SJSA1 (cell line): ENCODE measurements at regions not wholly inside any gene's neighbourhood (a gene's known extent, or its start where the extent isn't known, plus 50 kb on each side); places are given as distances from the start of the nearest gene placed in this dataset.

Experiments
- DNase-seq, 2 experiments: peaks; one replicate each; pipeline ENCODE4 v3.0.0-alpha.2; 2015 to 2020; ENCODE audit warnings: low spot score in 2 of 2, low read depth in 1 of 2
- H3K27ac ChIP-seq: fragments of 250-450 bp; sonication (Bioruptor Pico); 2 replicates; pipeline ENCODE4 v1.5.1; 2020; ENCODE audit warnings: mild to moderate bottlenecking, moderate library complexity
- H3K27me3 ChIP-seq: fragments of 250-450 bp; sonication (Bioruptor Pico); replicated peaks from 2 replicates; pipeline ENCODE4 v1.5.1; 2020; ENCODE audit warnings: mild to moderate bottlenecking, moderate library complexity
- H3K36me3 ChIP-seq: fragments of 250-450 bp; sonication (Bioruptor Pico); 2 replicates; pipeline ENCODE4 v1.5.1; 2020; ENCODE audit warnings: mild to moderate bottlenecking
- H3K4me1 ChIP-seq: fragments of 250-450 bp; sonication (Bioruptor Pico); replicated peaks from 2 replicates; pipeline ENCODE4 v1.6.1; 2021; ENCODE audit warnings: mild to moderate bottlenecking
- H3K4me3 ChIP-seq: fragments of 250-450 bp; sonication (Bioruptor Pico); 2 replicates; pipeline ENCODE4 v1.5.1; 2020; ENCODE audit warnings: mild to moderate bottlenecking
- H3K9me3 ChIP-seq: fragments of 250-450 bp; sonication (Bioruptor Pico); replicated peaks from 2 replicates; pipeline ENCODE4 v1.5.1; 2020; ENCODE audit warnings: mild to moderate bottlenecking

GRCh38 chr2:104289651-104290565, 564.0 kb upstream of the POU3F3 start:
- H3K9me3 ChIP-seq, result no peaks in the 10 kb centered on the region
- no peak overlapping the region for H3K4me3 ChIP-seq
- no peaks in the 10 kb centered on the region for H3K4me1 ChIP-seq
- H3K27me3 ChIP-seq, result no peaks in the 10 kb centered on the region
- DNase-seq, result no peak
- H3K27ac ChIP-seq, result no peak overlapping the region
- H3K36me3 ChIP-seq, result no peaks in the 10 kb centered on the region

- H3K4me3 ChIP-seq, result no peak overlapping the region
- no peak for DNase-seq
- H3K27ac ChIP-seq, result no peak overlapping the region
- H3K36me3 ChIP-seq, result no peaks in the 10 kb centered on the region
- no peaks in the 10 kb centered on the region for H3K4me1 ChIP-seq
- no peaks in the 10 kb centered on the region for H3K27me3 ChIP-seq
- H3K9me3 ChIP-seq, result no peaks in the 10 kb centered on the region
Measured at GRCh38 chr2:104290566-104290891, 563.4 kb upstream of the POU3F3 start.

- no peaks in the 10 kb centered on the region for H3K36me3 ChIP-seq
- H3K4me1 ChIP-seq, result no peaks in the 10 kb centered on the region
- no peaks in the 10 kb centered on the region for H3K27me3 ChIP-seq
- no peaks in the 10 kb centered on the region; the same call in 1 of the 2 replicates for H3K9me3 ChIP-seq
- H3K4me3 ChIP-seq, result no peak overlapping the region
- no peak overlapping the region for H3K27ac ChIP-seq
- DNase-seq, result no peak
Measured at GRCh38 chr2:104312684-104313083, 541.2 kb upstream of the POU3F3 start.

GRCh38 chr2:104318001-104318665, 535.8 kb upstream of the POU3F3 start:
- H3K9me3 ChIP-seq, result no peaks in the 10 kb centered on the region
- no peaks in the 10 kb centered on the region for H3K27me3 ChIP-seq
- DNase-seq, result no peak
- H3K36me3 ChIP-seq, result no peaks in the 10 kb centered on the region
- no peak overlapping the region for H3K4me3 ChIP-seq
- no peak overlapping the region for H3K27ac ChIP-seq
- no peaks in the 10 kb centered on the region for H3K4me1 ChIP-seq

- no peak for DNase-seq
- H3K4me3 ChIP-seq, result no peak overlapping the region
- H3K36me3 ChIP-seq, result no peaks in the 10 kb centered on the region
- no peak overlapping the region for H3K27ac ChIP-seq
- H3K27me3 ChIP-seq, result no peaks in the 10 kb centered on the region
- no peaks in the 10 kb centered on the region for H3K9me3 ChIP-seq
- no peaks in the 10 kb centered on the region for H3K4me1 ChIP-seq
Measured at GRCh38 chr2:104321116-104321795, 532.7 kb upstream of the POU3F3 start.

GRCh38 chr2:104321796-104322349, 532.0 kb upstream of the POU3F3 start:
- H3K4me1 ChIP-seq, result no peaks in the 10 kb centered on the region
- no peaks in the 10 kb centered on the region for H3K9me3 ChIP-seq
- H3K4me3 ChIP-seq, result no peak overlapping the region
- no peak overlapping the region for H3K27ac ChIP-seq
- no peak for DNase-seq
- H3K36me3 ChIP-seq, result no peaks in the 10 kb centered on the region
- no peaks in the 10 kb centered on the region for H3K27me3 ChIP-seq

- H3K36me3 ChIP-seq, result no peaks in the 10 kb centered on the region
- 0 out of 2 replicates have a peak, but pooled peaks cover 6% of the 10 kb centered on the region for H3K9me3 ChIP-seq
- H3K4me1 ChIP-seq, result no peaks in the 10 kb centered on the region
- H3K4me3 ChIP-seq, result no peak overlapping the region
- no peak for DNase-seq
- no peaks in the 10 kb centered on the region for H3K27me3 ChIP-seq
- no peak overlapping the region for H3K27ac ChIP-seq
Measured at GRCh38 chr2:104332731-104333130, 521.2 kb upstream of the POU3F3 start.

GRCh38 chr2:104337869-104338268, 516.0 kb upstream of the POU3F3 start:
- no peaks in the 10 kb centered on the region for H3K27me3 ChIP-seq
- DNase-seq, result no peak
- H3K4me3 ChIP-seq, result no peak overlapping the region
- H3K4me1 ChIP-seq, result no peaks in the 10 kb centered on the region
- 0 out of 2 replicates have a peak, but pooled peaks cover 4% of the 10 kb centered on the region for H3K9me3 ChIP-seq
- no peak overlapping the region for H3K27ac ChIP-seq
- no peaks in the 10 kb centered on the region for H3K36me3 ChIP-seq

- H3K27ac ChIP-seq, result no peak overlapping the region
- H3K27me3 ChIP-seq, result no peaks in the 10 kb centered on the region
- no peak overlapping the region for H3K4me3 ChIP-seq
- H3K36me3 ChIP-seq, result no peaks in the 10 kb centered on the region
- 0 out of 2 replicates have a peak, but pooled peaks cover 4% of the 10 kb centered on the region for H3K9me3 ChIP-seq
- H3K4me1 ChIP-seq, result no peaks in the 10 kb centered on the region
- no peak for DNase-seq
Measured at GRCh38 chr2:104340162-104340561, 513.8 kb upstream of the POU3F3 start.

GRCh38 chr2:104340879-104341828, 512.8 kb upstream of the POU3F3 start:
- Histone ChIP-seq H3K36me3 (no peaks in the 10 kb centered on the region), H3K4me1 (no peaks in the 10 kb centered on the region), H3K27me3 (no peaks in the 10 kb centered on the region), H3K9me3 (0 out of 2 replicates have a peak, but pooled peaks cover 4% of the 10 kb centered on the region), H3K4me3 (no peak overlapping the region), H3K27ac (no peak overlapping the region)
- DNase-seq, result no peak

GRCh38 chr2:104344306-104344705, 509.6 kb upstream of the POU3F3 start:
- no peaks in the 10 kb centered on the region for H3K27me3 ChIP-seq
- no peaks in the 10 kb centered on the region for H3K9me3 ChIP-seq
- no peaks in the 10 kb centered on the region for H3K36me3 ChIP-seq
- no peak for DNase-seq
- H3K4me1 ChIP-seq, result no peaks in the 10 kb centered on the region
- H3K27ac ChIP-seq, result no peak overlapping the region
- no peak overlapping the region for H3K4me3 ChIP-seq

- H3K4me1 ChIP-seq, result no peaks in the 10 kb centered on the region
- no peaks in the 10 kb centered on the region for H3K9me3 ChIP-seq
- H3K27ac ChIP-seq, result no peak overlapping the region
- H3K36me3 ChIP-seq, result no peaks in the 10 kb centered on the region
- no peak overlapping the region for H3K4me3 ChIP-seq
- no peak for DNase-seq
- H3K27me3 ChIP-seq, result no peaks in the 10 kb centered on the region
Measured at GRCh38 chr2:104344985-104345384, 508.9 kb upstream of the POU3F3 start.

GRCh38 chr2:104358122-104358521, 495.8 kb upstream of the POU3F3 start:
- DNase-seq, result no peak
- Histone ChIP-seq H3K9me3 (no peaks in the 10 kb centered on the region), H3K4me1 (no peaks in the 10 kb centered on the region), H3K27ac (no peak overlapping the region), H3K27me3 (no peaks in the 10 kb centered on the region), H3K36me3 (no peaks in the 10 kb centered on the region), H3K4me3 (no peak overlapping the region)
